Naive thymus-derived CD4-positive, alpha-beta T cell (primary cell): ENCODE measurements at regions not wholly inside any gene's neighbourhood (a gene's known extent, or its start where the extent isn't known, plus 50 kb on each side); places are given as distances from the start of the nearest gene placed in this dataset.

Source experiments
- ATAC-seq: fragments of 150-1000 bp; cut with Tn5 transposase; 2 replicates; pipeline ENCODE4 v1.10.0; 2021; ENCODE audit warnings: mild to moderate bottlenecking, moderate library complexity
- CTCF ChIA-PET: fragments of 350-600 bp; sonication (Branson Sonifier 250); formaldehyde crosslinking; loops from one replicate; lab custom pipeline; 2021; ENCODE audit warnings: antibody characterized with exemption; lab: Charles Lee
- POLR2A ChIA-PET: fragments of 350-600 bp; sonication (Branson Sonifier 250); formaldehyde crosslinking; loops from one replicate; lab custom pipeline; 2021; ENCODE audit warnings: antibody characterized with exemption, inconsistent platforms; lab: Charles Lee
- DNase-seq, 9 donors: peaks; one replicate each; pipeline versions ENCODE4 v3.0.0 to v3.0.0-alpha.2; 2020 to 2022; ENCODE audit warnings: mixed read lengths in 1 of 9
- H3K27ac ChIP-seq: one replicate; pipeline ENCODE4 v1.7.0; 2013; ENCODE audit warnings: mild to moderate bottlenecking, low read depth, low read length, moderate library complexity
- H3K27me3 ChIP-seq, 2 donors: one replicate each; pipeline ENCODE4 v1.7.0; 2013; ENCODE audit warnings: low read length in 2 of 2, mild to moderate bottlenecking in 2 of 2, moderate library complexity in 2 of 2; ENCODE audit not compliant: control insufficient read depth in 2 of 2, insufficient read depth in 2 of 2
- H3K36me3 ChIP-seq, 3 experiments: 1 replicate in 2 of 3; 2 replicates in 1 of 3; pipeline ENCODE4 v1.7.0; 2013; ENCODE audit warnings: low read length in 3 of 3, mild to moderate bottlenecking in 3 of 3, moderate library complexity in 1 of 3; ENCODE audit not compliant: insufficient read depth in 3 of 3, control insufficient read depth in 2 of 3
- H3K4me1 ChIP-seq, 2 donors: one replicate each; pipeline ENCODE4 v1.7.0; 2013; ENCODE audit warnings: low read length in 2 of 2, mild to moderate bottlenecking in 2 of 2, moderate library complexity in 1 of 2; ENCODE audit not compliant: control insufficient read depth in 2 of 2, insufficient read depth in 2 of 2
- H3K4me3 ChIP-seq: 2 replicates; pipeline ENCODE4 v1.7.0; 2013; ENCODE audit warnings: mild to moderate bottlenecking, low read length
- H3K9me3 ChIP-seq, 3 experiments: 1 replicate in 2 of 3; 2 replicates in 1 of 3; pipeline ENCODE4 v1.7.0; 2013; ENCODE audit warnings: low read length in 3 of 3; ENCODE audit not compliant: control insufficient read depth in 2 of 3
- H3K27ac Mint-ChIP-seq, 9 donors: one replicate each; pipeline ENCODE4 v1.8.0; 2020 to 2022; ENCODE audit warnings: mixed read lengths in 9 of 9, mild to moderate bottlenecking in 8 of 9, moderate library complexity in 5 of 9, inconsistent platforms in 2 of 9
- H3K27me3 Mint-ChIP-seq, 5 donors: one replicate each; pipeline ENCODE4 v1.8.0; 2021 to 2022; ENCODE audit warnings: mixed read lengths in 5 of 5, mild to moderate bottlenecking in 1 of 5
- H3K36me3 Mint-ChIP-seq, 5 donors: one replicate each; pipeline ENCODE4 v1.8.0; 2020 to 2022; ENCODE audit warnings: mixed read lengths in 5 of 5, mild to moderate bottlenecking in 3 of 5, inconsistent platforms in 1 of 5
- H3K4me1 Mint-ChIP-seq, 7 donors: one replicate each; pipeline ENCODE4 v1.8.0; 2020 to 2022; ENCODE audit warnings: mixed read lengths in 7 of 7, mild to moderate bottlenecking in 3 of 7, inconsistent platforms in 1 of 7
- H3K4me3 Mint-ChIP-seq, 10 donors: one replicate each; pipeline ENCODE4 v1.8.0; 2020 to 2022; ENCODE audit warnings: mild to moderate bottlenecking in 10 of 10, mixed read lengths in 10 of 10, moderate library complexity in 6 of 10, inconsistent platforms in 2 of 10
- H3K9me3 Mint-ChIP-seq, 11 donors: one replicate each; pipeline ENCODE4 v1.8.0; 2020 to 2022; ENCODE audit warnings: mixed read lengths in 11 of 11, mild to moderate bottlenecking in 4 of 11, inconsistent platforms in 1 of 11, moderate library complexity in 1 of 11
- intact Hi-C, 2 donors: fragments of 100-400 bp; cut with micrococcal nuclease; formaldehyde crosslinking; loops; one replicate each; pipeline ENCODE4 v1.15.1; 2023

DNA sequence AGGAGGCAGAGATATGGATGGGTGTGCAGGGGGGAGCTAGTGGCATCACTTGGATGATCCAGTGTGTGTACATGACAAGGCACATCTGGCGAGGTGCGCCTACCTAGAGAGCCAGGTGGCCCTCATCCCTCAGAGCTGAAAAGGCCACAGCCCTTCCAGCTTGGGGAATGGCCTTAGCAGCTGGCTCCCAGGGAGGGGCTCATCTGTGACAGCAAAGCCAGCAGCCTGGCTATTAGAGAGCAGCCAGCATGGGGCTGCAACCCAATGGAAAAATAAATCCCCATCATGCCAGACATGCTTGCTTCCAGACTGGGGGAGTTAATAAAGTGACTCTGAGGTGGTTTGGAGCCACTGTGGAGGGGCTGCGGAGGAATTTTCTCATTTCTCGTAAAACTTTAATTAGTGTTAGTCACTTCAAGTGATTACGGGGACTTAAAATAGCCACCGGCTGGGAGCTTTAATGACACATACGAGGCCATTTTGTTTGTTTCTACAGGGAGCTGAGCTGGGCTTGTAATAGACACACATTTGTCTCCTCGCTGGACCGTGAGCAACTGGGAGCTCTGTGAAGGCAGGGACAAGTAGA is 111.2 kb upstream of the ALX4 start:
- peaks cover 0 to 2% (median 0%) of the 10 kb centered on the region in 11 donors for H3K9me3 Mint-ChIP-seq
- POLR2A ChIA-PET = no interaction called here
- intact Hi-C loops = no loop called here

DNA sequence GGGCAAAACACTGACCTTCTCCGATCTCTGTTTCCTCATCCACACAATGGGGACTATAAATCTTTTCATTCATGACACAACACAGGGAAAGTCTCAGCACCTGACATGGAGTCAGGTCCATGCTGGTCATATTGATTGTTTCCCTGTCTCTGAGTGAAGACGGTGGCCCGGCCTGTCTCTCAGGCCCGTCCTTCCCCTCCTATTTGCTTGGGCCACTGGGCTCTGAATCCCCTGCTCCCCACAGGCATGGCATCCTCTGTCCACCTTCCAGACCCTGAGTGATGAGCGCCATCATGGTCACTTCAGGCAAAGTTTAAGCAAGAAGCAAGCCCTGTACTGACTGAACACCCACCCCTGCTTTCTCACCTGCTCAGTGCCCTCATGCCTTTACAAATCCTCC is 113.3 kb upstream of the ALX4 start:
- Mint-ChIP-seq H3K4me3 (no peak overlapping the region), H3K27me3 (peaks cover 0 to 65% (median 52%) of the 10 kb centered on the region in 5 donors)
- CTCF ChIA-PET = no interaction called here

More for the DNA sequence above, 111.2 kb upstream of the ALX4 start:
- peaks cover 0 to 3% (median 0%) of the 10 kb centered on the region in 7 donors for H3K4me1 Mint-ChIP-seq
- no peaks in the 10 kb centered on the region for H3K36me3 ChIP-seq
- no peaks in the 10 kb centered on the region for H3K27me3 ChIP-seq
- H3K27me3 Mint-ChIP-seq = peaks cover 8 to 62% (median 38%) of the 10 kb centered on the region in 5 donors
- ATAC-seq (no peak), DNase-seq (no peak)
- CTCF ChIA-PET = no interaction called here
- H3K4me3 Mint-ChIP-seq = no peak overlapping the region
- no peak overlapping the region for H3K4me3 ChIP-seq
- H3K4me1 ChIP-seq = no peaks in the 10 kb centered on the region
- no peak overlapping the region for H3K27ac ChIP-seq
- no peaks in the 10 kb centered on the region for H3K9me3 ChIP-seq
- no peaks in the 10 kb centered on the region for H3K36me3 Mint-ChIP-seq
- no peak overlapping the region for H3K27ac Mint-ChIP-seq

DNA sequence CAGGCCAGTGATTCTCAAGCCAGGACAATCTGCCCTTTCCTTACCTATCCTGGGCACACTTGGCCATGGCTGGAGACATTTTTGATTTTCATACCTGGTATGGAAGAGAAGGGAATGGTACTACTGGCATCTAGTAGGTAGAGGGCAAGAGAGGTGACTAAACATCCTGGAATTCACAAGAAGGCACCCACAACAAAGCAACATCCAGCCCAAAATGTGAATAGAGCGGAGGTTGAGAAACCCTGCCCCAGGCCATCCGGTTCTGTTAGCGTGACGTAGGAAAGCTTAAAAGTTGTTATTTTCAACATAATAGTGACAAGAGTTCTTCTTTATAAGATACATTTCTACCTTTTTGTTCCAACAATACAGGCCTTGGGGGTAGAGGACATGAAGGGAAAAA is 114.9 kb upstream of the ALX4 start:
- Mint-ChIP-seq H3K27me3 (peaks cover 0 to 57% (median 52%) of the 10 kb centered on the region in 5 donors), H3K4me3 (no peak overlapping the region), H3K4me1 (peaks cover 0 to 2% (median 0%) of the 10 kb centered on the region in 7 donors), H3K27ac (no peak overlapping the region), H3K9me3 (peaks cover 0 to 1% (median 0%) of the 10 kb centered on the region in 11 donors), H3K36me3 (no peaks in the 10 kb centered on the region)
- H3K36me3 ChIP-seq = no peaks in the 10 kb centered on the region
- POLR2A ChIA-PET = no interaction called here
- H3K4me3 ChIP-seq = no peak overlapping the region
- no peaks in the 10 kb centered on the region for H3K4me1 ChIP-seq
- intact Hi-C loops = no loop called here
- H3K27ac ChIP-seq = no peak overlapping the region
- DNase-seq (no peak), ATAC-seq (no peak)
- CTCF ChIA-PET = no interaction called here
- no peaks in the 10 kb centered on the region for H3K27me3 ChIP-seq
- no peaks in the 10 kb centered on the region for H3K9me3 ChIP-seq

More for the DNA sequence above, 113.3 kb upstream of the ALX4 start:
- ATAC-seq (no peak), DNase-seq (no peak)
- Mint-ChIP-seq H3K9me3 (peaks cover 0 to 1% (median 0%) of the 10 kb centered on the region in 11 donors), H3K27ac (no peak overlapping the region), H3K4me1 (peaks cover 0 to 3% (median 0%) of the 10 kb centered on the region in 7 donors), H3K36me3 (no peaks in the 10 kb centered on the region)
- Histone ChIP-seq H3K4me3 (no peak overlapping the region), H3K27me3 (no peaks in the 10 kb centered on the region), H3K4me1 (no peaks in the 10 kb centered on the region), H3K9me3 (no peaks in the 10 kb centered on the region), H3K36me3 (no peaks in the 10 kb centered on the region), H3K27ac (no peak overlapping the region)
- POLR2A ChIA-PET = no interaction called here
- intact Hi-C loops = no loop called here

DNA sequence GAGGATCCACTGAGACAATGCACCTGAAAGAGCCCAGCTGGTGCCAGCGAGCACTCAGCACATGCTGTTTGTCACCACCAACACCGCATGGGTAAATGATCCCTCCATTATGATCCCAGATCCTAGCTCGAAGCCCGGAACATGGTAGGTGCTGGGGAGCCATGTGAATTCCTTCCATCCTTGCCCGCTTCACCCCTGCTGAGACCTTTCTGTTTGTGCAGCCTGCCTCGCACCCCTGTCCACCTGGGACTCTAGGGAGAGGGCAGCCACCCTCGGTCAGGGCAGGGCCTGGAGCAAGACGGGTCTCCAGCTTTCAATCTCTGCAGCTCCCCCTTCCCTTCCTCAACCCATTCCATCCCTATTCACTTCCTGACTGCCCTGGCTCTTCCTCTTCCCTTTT is 116.2 kb upstream of the ALX4 start:
- no peak overlapping the region for H3K27ac Mint-ChIP-seq
- ATAC-seq = no peak
- Histone ChIP-seq H3K36me3 (no peaks in the 10 kb centered on the region), H3K4me1 (no peaks in the 10 kb centered on the region), H3K9me3 (no peaks in the 10 kb centered on the region), H3K27ac (no peak overlapping the region), H3K27me3 (no peaks in the 10 kb centered on the region), H3K4me3 (no peak overlapping the region)
- peaks cover 0 to 1% (median 0%) of the 10 kb centered on the region in 11 donors for H3K9me3 Mint-ChIP-seq
- H3K27me3 Mint-ChIP-seq = peaks cover 4 to 61% (median 48%) of the 10 kb centered on the region in 5 donors
- POLR2A ChIA-PET = no interaction called here
- H3K4me3 Mint-ChIP-seq = no peak overlapping the region
- no peak for DNase-seq
- CTCF ChIA-PET = no interaction called here
- intact Hi-C loops = no loop called here
- H3K4me1 Mint-ChIP-seq = no peaks in the 10 kb centered on the region
- H3K36me3 Mint-ChIP-seq = no peaks in the 10 kb centered on the region

DNA sequence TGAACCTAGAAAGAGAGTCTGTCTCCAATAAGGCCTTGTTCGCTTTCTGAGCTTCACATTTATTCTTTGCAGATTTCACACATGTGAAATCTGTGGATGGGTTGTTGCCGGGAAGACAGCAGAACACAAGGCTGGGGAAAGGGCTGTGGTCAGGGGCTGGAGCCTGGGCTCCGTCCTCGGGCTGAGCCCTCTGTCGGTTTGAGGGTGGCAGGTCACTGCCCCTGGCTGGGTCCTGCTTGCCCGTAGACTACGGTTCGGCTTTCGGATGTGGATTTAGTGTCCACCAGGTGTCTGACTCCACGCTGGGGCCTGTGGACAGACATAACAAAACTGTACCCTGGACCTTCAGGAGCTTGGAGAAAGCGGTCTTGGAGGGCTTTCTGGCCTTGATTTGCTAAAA is 117.0 kb upstream of the ALX4 start:
- Histone ChIP-seq H3K27me3 (no peaks in the 10 kb centered on the region), H3K36me3 (no peaks in the 10 kb centered on the region), H3K9me3 (no peaks in the 10 kb centered on the region), H3K4me3 (no peak overlapping the region), H3K27ac (no peak overlapping the region), H3K4me1 (no peaks in the 10 kb centered on the region)
- H3K36me3 Mint-ChIP-seq = no peaks in the 10 kb centered on the region
- peaks cover 0 to 4% (median 0%) of the 10 kb centered on the region in 11 donors for H3K9me3 Mint-ChIP-seq
- no peak for DNase-seq
- H3K27me3 Mint-ChIP-seq = peaks cover 4 to 66% (median 47%) of the 10 kb centered on the region in 5 donors
- H3K27ac Mint-ChIP-seq = no peak overlapping the region
- POLR2A ChIA-PET = no interaction called here
- no peak overlapping the region for H3K4me3 Mint-ChIP-seq
- CTCF ChIA-PET = no interaction called here
- no peak for ATAC-seq
- intact Hi-C loops = no loop called here
- H3K4me1 Mint-ChIP-seq = no peaks in the 10 kb centered on the region

DNA sequence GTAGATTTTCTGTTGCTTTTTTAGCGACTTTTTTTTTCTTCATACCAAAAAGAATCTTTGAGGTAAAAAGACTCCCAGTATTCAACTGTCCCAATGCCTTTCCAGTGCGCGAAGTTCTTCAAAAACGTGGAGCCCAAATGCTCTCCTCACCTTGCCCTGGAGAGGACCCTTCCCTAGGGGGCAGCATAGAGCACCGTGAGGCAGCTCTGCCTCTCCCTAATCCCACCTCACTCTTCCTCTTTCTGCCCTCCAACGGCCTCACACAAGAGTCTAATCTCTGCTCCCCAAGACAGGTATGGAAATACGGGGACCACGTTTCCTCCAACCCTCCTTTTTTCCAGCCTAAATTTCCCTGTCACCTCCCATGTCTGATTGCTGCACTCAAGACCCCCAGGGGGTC is 117.5 kb upstream of the ALX4 start:
- Mint-ChIP-seq H3K27me3 (peaks cover 8 to 62% (median 44%) of the 10 kb centered on the region in 5 donors), H3K9me3 (peaks cover 0 to 4% (median 0%) of the 10 kb centered on the region in 11 donors), H3K36me3 (no peaks in the 10 kb centered on the region), H3K4me1 (no peaks in the 10 kb centered on the region), H3K4me3 (no peak overlapping the region), H3K27ac (no peak overlapping the region)
- POLR2A ChIA-PET = no interaction called here
- intact Hi-C loops = no loop called here
- Histone ChIP-seq H3K27me3 (no peaks in the 10 kb centered on the region), H3K36me3 (no peaks in the 10 kb centered on the region), H3K27ac (no peak overlapping the region), H3K4me3 (no peak overlapping the region), H3K4me1 (no peaks in the 10 kb centered on the region), H3K9me3 (no peaks in the 10 kb centered on the region)
- DNase-seq = no peak
- no peak for ATAC-seq
- CTCF ChIA-PET = no interaction called here

DNA sequence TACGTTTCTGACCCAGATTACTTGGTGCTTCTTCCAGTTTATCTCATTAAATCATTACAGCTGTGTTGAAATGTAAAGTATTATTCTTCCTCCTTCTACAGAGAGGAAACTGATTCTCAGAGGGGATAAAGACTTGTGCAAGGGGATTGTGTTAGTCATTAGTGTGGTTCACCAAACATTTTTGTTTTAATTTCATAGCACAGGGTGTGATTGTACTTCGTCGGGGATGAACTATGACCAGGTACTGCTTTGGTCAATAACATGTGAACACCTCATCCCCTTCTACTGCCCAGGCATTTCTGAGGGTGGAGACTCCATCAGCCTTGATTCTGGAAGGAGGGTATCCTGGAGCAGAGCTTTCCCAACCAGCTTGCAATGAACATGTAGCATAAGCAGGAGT is 120.2 kb upstream of the ALX4 start:
- H3K27ac Mint-ChIP-seq = no peak overlapping the region
- Histone ChIP-seq H3K36me3 (no peaks in the 10 kb centered on the region), H3K27ac (no peak overlapping the region), H3K9me3 (no peaks in the 10 kb centered on the region), H3K4me3 (no peak overlapping the region), H3K27me3 (no peaks in the 10 kb centered on the region), H3K4me1 (no peaks in the 10 kb centered on the region)
- H3K4me1 Mint-ChIP-seq = no peaks in the 10 kb centered on the region
- ChIA-PET CTCF (no interaction called here), POLR2A (no interaction called here)
- H3K36me3 Mint-ChIP-seq = peaks cover 0 to 4% (median 0%) of the 10 kb centered on the region in 5 donors
- H3K4me3 Mint-ChIP-seq = no peak overlapping the region
- H3K27me3 Mint-ChIP-seq = peaks cover 8 to 55% (median 30%) of the 10 kb centered on the region in 5 donors
- intact Hi-C loops = no loop called here
- H3K9me3 Mint-ChIP-seq = peaks cover 0 to 15% (median 0%) of the 10 kb centered on the region in 11 donors
- no peak for DNase-seq
- no peak for ATAC-seq
